GM12878 (cell line): ENCODE measurements at regions not wholly inside any gene's neighbourhood (a gene's known extent, or its start where the extent isn't known, plus 50 kb on each side); places are given as distances from the start of the nearest gene placed in this dataset.

Source experiments
- CREM ChIP-seq: IDR thresholded peaks from 2 replicates; pipeline ENCODE4 v1.6.1; 2014; ENCODE audit warnings: antibody characterized with exemption, low read depth
- ZNF687 ChIP-seq: fragments of 450-650 bp; IDR thresholded peaks from 2 replicates; pipeline ENCODE4 v1.6.1; 2017; ENCODE audit warnings: mild to moderate bottlenecking, moderate library complexity

GRCh38 chr6:85066266-85066665 is 301.9 kb upstream of the TBX18 start:
- TF ChIP-seq CREM (no peak), ZNF687 (no peak)
